KMS-11 (cell line): ENCODE measurements at regions not wholly inside any gene's neighbourhood (a gene's known extent, or its start where the extent isn't known, plus 50 kb on each side); places are given as distances from the start of the nearest gene placed in this dataset.

Experiments
- H2AFZ ChIP-seq: fragments of 200-600 bp; sonication (generic); 2 replicates; pipeline ENCODE4 v1.6.1; 2016; ENCODE audit warnings: antibody characterized with exemption, mixed run types, low read depth
- H3K27ac ChIP-seq: fragments of 200-600 bp; sonication (generic); 2 replicates; pipeline ENCODE4 v1.6.1; 2016; ENCODE audit warnings: mild to moderate bottlenecking, mixed run types
- H3K27me3 ChIP-seq: fragments of 200-600 bp; sonication (generic); 2 replicates; pipeline ENCODE4 v1.6.1; 2017; ENCODE audit warnings: mild to moderate bottlenecking, low read depth, mixed run types, moderate library complexity; ENCODE audit not compliant: insufficient read depth
- H3K36me3 ChIP-seq: fragments of 200-600 bp; sonication (generic); 2 replicates; pipeline ENCODE4 v1.6.1; 2017; ENCODE audit warnings: mild to moderate bottlenecking, mixed run types; ENCODE audit not compliant: insufficient read depth
- H3K4me1 ChIP-seq: fragments of 200-600 bp; sonication (generic); 2 replicates; pipeline ENCODE4 v1.6.1; 2016; ENCODE audit warnings: mild to moderate bottlenecking, low read depth, mixed run types; ENCODE audit not compliant: poor library complexity, severe bottlenecking
- H3K4me2 ChIP-seq: fragments of 200-600 bp; sonication (generic); 2 replicates; pipeline ENCODE4 v1.7.0; 2016; ENCODE audit warnings: mild to moderate bottlenecking, mixed run types
- H3K4me3 ChIP-seq: fragments of 200-600 bp; sonication (generic); IDR thresholded peaks from 2 replicates; pipeline ENCODE4 v1.6.1; 2017; ENCODE audit warnings: low read depth, low read length, mixed read lengths; ENCODE audit not compliant: insufficient read depth
- H3K79me2 ChIP-seq: fragments of 200-600 bp; sonication (generic); 2 replicates; pipeline ENCODE4 v1.6.1; 2016; ENCODE audit warnings: low read depth, mixed run types; ENCODE audit not compliant: insufficient read depth
- H3K9ac ChIP-seq: fragments of 200-600 bp; sonication (generic); 2 replicates; pipeline ENCODE4 v1.6.1; 2016; ENCODE audit warnings: mild to moderate bottlenecking, mixed run types
- H4K20me1 ChIP-seq: fragments of 200-600 bp; sonication (generic); 2 replicates; pipeline ENCODE4 v1.6.1; 2016; ENCODE audit warnings: mild to moderate bottlenecking, mixed run types; ENCODE audit not compliant: insufficient read depth
- TF ChIP-seq, protein P1 (sequence below): fragments of 200-600 bp; sonication (generic); conservative IDR thresholded peaks from 2 replicates; pipeline ENCODE4 v1.6.1; 2017; ENCODE audit warnings: low read depth, mild to moderate bottlenecking, antibody characterized with exemption, low read length, moderate library complexity, mixed read lengths

DNA sequence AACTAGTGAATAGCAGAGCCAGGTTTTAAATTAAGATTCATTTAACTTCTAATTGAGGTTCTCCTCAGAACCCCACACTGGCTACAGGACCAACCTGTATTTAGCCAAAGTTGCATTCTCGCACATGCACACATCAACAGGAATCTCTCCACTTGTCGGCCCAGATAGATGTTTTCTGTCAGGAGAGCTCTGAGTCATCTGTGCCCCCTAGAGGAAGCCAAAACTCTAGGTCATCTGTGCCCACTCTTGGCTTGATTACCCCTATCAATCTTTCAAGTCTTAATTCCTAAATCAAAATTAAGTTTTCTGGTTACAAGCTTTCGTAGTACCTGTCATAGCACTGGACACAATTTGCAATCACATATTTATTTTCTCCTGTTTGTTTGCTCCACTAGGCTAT is 104.9 kb upstream of the EOMES start:
- H3K4me2 ChIP-seq, result no peak overlapping the region
- H3K27me3 ChIP-seq, result no peaks in the 10 kb centered on the region
- TF ChIP-seq, protein P1, sequence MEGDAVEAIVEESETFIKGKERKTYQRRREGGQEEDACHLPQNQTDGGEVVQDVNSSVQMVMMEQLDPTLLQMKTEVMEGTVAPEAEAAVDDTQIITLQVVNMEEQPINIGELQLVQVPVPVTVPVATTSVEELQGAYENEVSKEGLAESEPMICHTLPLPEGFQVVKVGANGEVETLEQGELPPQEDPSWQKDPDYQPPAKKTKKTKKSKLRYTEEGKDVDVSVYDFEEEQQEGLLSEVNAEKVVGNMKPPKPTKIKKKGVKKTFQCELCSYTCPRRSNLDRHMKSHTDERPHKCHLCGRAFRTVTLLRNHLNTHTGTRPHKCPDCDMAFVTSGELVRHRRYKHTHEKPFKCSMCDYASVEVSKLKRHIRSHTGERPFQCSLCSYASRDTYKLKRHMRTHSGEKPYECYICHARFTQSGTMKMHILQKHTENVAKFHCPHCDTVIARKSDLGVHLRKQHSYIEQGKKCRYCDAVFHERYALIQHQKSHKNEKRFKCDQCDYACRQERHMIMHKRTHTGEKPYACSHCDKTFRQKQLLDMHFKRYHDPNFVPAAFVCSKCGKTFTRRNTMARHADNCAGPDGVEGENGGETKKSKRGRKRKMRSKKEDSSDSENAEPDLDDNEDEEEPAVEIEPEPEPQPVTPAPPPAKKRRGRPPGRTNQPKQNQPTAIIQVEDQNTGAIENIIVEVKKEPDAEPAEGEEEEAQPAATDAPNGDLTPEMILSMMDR, result no peak

DNA sequence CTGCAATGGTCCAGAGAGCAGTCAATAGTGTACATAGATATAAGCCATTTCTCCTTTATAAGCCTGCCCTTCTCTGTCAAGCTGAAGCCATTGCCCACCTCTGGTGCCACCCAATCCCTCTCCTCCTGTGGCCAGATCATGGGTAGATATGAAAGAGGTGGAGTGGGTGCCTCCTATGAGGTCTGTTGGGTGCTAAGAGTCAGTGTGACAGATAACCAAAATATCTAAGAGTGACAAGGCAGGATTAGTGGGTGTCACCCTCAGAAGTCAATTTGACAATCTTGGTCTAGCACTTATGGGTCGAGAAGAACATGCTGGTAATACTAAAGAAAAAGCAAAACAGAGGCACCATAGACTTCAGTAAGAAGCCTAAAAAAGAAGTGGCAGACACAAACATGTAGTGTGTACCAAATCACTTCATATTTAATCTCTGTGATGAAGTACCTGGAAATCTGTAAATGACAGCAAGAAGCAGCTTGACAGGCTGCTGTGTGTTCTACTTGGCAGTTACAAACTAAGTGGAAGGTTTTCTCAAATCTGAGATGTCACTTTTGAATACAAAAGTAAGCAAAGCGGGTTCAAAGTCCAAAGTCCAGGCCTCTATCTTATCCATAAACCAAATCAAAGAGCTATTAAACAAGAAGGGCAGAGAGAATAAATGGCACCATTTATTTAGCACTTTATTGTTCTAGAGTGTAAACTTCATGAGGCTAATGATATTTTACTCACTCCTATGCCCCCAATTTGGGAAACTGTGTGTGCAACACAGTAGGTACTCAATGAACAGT is 118.9 kb upstream of the EOMES start:
- Histone ChIP-seq H3K4me2 (no peak overlapping the region), H3K9ac (no peak overlapping the region), H3K27me3 (no peaks in the 10 kb centered on the region), H3K79me2 (no peaks in the 10 kb centered on the region), H2AFZ (no peak overlapping the region), H4K20me1 (no peaks in the 10 kb centered on the region), H3K4me1 (no peaks in the 10 kb centered on the region), H3K36me3 (no peaks in the 10 kb centered on the region), H3K4me3 (no peak overlapping the region), H3K27ac (no peak overlapping the region)
- TF ChIP-seq, protein P1, result no peak

More for the DNA sequence above, 104.9 kb upstream of the EOMES start:
- H3K36me3 ChIP-seq, result no peaks in the 10 kb centered on the region
- H3K9ac ChIP-seq, result no peak overlapping the region
- H3K79me2 ChIP-seq, result no peaks in the 10 kb centered on the region
- H3K4me1 ChIP-seq, result no peaks in the 10 kb centered on the region
- no peak overlapping the region for H2AFZ ChIP-seq
- H3K4me3 ChIP-seq, result no peak overlapping the region
- H4K20me1 ChIP-seq, result no peaks in the 10 kb centered on the region
- H3K27ac ChIP-seq, result no peak overlapping the region

DNA sequence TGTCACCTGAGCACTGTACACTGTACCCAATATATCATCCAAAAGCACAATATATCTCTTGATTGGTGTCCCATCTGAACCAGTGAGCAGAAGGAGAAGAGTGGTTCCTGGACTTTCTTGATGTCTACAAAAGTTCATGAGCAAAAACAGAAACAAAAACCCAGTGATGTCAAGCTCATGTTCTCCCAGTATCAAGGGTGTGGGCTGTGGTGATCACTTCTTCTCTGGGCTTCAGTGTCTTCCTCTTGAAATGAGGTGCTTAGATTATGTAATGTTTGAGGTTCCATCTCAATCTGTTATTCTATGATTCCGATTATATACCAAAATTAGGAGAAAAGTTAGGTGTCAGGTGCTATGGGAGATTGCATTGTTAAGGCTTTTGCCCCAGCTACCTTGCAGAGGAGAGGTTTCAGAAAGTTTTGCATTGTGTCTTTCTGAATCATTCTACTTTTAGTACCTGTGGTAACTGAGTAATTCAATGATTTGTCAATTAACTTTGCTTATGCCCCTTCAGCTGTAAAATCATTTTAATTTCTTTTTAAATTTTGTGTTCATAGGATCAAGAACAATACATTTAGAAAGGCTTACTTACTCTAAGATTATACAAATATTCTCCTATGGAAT is 122.0 kb upstream of the EOMES start:
- H3K4me1 ChIP-seq, result no peaks in the 10 kb centered on the region
- H3K27ac ChIP-seq, result no peak overlapping the region
- no peak overlapping the region for H3K4me2 ChIP-seq
- no peaks in the 10 kb centered on the region for H3K27me3 ChIP-seq
- no peaks in the 10 kb centered on the region for H3K79me2 ChIP-seq
- no peaks in the 10 kb centered on the region for H4K20me1 ChIP-seq
- H3K36me3 ChIP-seq, result no peaks in the 10 kb centered on the region
- no peak overlapping the region for H3K4me3 ChIP-seq
- no peak overlapping the region for H3K9ac ChIP-seq
- TF ChIP-seq, protein P1, result no peak
- H2AFZ ChIP-seq, result no peak overlapping the region

DNA sequence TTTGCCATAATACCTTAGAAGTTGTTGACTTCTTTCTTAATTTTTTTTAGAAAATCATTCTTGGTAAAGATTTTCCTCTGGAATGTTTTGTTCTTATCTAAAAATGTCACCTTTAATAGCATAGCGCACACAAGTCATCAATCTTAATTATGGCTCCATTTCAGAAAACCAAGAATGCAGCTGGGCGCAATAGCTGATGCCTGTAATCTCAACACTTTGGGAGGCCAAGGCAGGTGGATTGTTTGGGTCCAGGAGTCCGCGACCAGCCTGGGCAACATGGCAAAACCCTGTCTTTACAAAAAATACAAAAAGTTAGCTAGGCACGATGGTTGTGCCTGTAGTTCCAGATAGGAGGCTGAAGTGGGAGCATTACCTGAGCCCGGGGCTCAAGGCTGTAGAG is 125.6 kb upstream of the EOMES start:
- H2AFZ ChIP-seq, result no peak overlapping the region
- no peak overlapping the region for H3K9ac ChIP-seq
- H3K4me3 ChIP-seq, result no peak overlapping the region
- no peaks in the 10 kb centered on the region for H3K79me2 ChIP-seq
- no peaks in the 10 kb centered on the region for H3K4me1 ChIP-seq
- no peak overlapping the region for H3K4me2 ChIP-seq
- no peak overlapping the region for H3K27ac ChIP-seq
- H4K20me1 ChIP-seq, result no peaks in the 10 kb centered on the region
- TF ChIP-seq, protein P1, result no peak
- H3K27me3 ChIP-seq, result no peaks in the 10 kb centered on the region
- no peaks in the 10 kb centered on the region for H3K36me3 ChIP-seq
